ENCODE measurements at regions not wholly inside any gene's neighbourhood (a gene's known extent, or its start where the extent isn't known, plus 50 kb on each side); places are given as distances from the start of the nearest gene placed in this dataset.

GRCh38 chr6:14964556-14965270 lies 281.2 kb upstream of the JARID2 start:
- TF ChIP-seq, protein P1, sequence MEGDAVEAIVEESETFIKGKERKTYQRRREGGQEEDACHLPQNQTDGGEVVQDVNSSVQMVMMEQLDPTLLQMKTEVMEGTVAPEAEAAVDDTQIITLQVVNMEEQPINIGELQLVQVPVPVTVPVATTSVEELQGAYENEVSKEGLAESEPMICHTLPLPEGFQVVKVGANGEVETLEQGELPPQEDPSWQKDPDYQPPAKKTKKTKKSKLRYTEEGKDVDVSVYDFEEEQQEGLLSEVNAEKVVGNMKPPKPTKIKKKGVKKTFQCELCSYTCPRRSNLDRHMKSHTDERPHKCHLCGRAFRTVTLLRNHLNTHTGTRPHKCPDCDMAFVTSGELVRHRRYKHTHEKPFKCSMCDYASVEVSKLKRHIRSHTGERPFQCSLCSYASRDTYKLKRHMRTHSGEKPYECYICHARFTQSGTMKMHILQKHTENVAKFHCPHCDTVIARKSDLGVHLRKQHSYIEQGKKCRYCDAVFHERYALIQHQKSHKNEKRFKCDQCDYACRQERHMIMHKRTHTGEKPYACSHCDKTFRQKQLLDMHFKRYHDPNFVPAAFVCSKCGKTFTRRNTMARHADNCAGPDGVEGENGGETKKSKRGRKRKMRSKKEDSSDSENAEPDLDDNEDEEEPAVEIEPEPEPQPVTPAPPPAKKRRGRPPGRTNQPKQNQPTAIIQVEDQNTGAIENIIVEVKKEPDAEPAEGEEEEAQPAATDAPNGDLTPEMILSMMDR (conservative IDR thresholded peaks at IDR 0.05; ENCODE audit: low read length): no peak
- TF ChIP-seq EZH2phosphoT487 (IDR thresholded peaks at IDR 0.05; ENCODE audit: borderline replicate concordance, low read depth, low read length): no peak
